Neural cell (in vitro differentiated cells): ENCODE measurements at regions not wholly inside any gene's neighbourhood (a gene's known extent, or its start where the extent isn't known, plus 50 kb on each side); places are given as distances from the start of the nearest gene placed in this dataset.

Experiments used
- H2AFZ ChIP-seq: fragments of 200-600, 300-800 bp; sonication (generic), shearing (Covaris generic); 2 replicates; pipeline ENCODE4 v1.6.0; 2014; ENCODE audit warnings: low read depth, mild to moderate bottlenecking, antibody characterized with exemption, low read length, moderate library complexity
- H3F3A ChIP-seq: fragments of 200-600 bp; shearing (Covaris generic); 2 replicates; pipeline ENCODE4 v1.6.1; 2016; ENCODE audit warnings: mild to moderate bottlenecking, moderate library complexity, mixed read lengths, antibody characterized with exemption, low read length; ENCODE audit not compliant: insufficient read depth, poor library complexity, severe bottlenecking
- H3K27ac ChIP-seq: fragments of 200-600, 300-800 bp; sonication (generic), shearing (Covaris generic); 2 replicates; pipeline ENCODE4 v1.5.1; 2014; ENCODE audit warnings: mild to moderate bottlenecking, low read length, moderate library complexity
- H3K27me3 ChIP-seq: fragments of 300-800, 200-600 bp; sonication (generic), shearing (Covaris generic); 2 replicates; pipeline ENCODE4 v1.6.0; 2014; ENCODE audit warnings: mild to moderate bottlenecking, low read depth, low read length, moderate library complexity; ENCODE audit not compliant: insufficient read depth
- H3K36me3 ChIP-seq: fragments of 300-800, 200-600 bp; sonication (generic), shearing (Covaris generic); 2 replicates; pipeline ENCODE4 v1.5.1; 2014; ENCODE audit warnings: mild to moderate bottlenecking, antibody characterized with exemption, low read length, moderate library complexity; ENCODE audit not compliant: insufficient read depth
- H3K4me2 ChIP-seq: fragments of 300-800, 200-600 bp; sonication (generic), shearing (Covaris generic); 2 replicates; pipeline ENCODE4 v1.6.0; 2014; ENCODE audit warnings: mild to moderate bottlenecking, low read length
- H3K4me3 ChIP-seq: fragments of 300-800, 200-600 bp; sonication (generic), shearing (Covaris generic); 2 replicates; pipeline ENCODE4 v1.5.1; 2014; ENCODE audit warnings: mild to moderate bottlenecking, low read length, moderate library complexity
- H3K79me2 ChIP-seq: fragments of 200-600 bp; shearing (Covaris generic); replicated peaks from 2 replicates; pipeline ENCODE4 v1.6.0; 2014; ENCODE audit warnings: mild to moderate bottlenecking, low read length, moderate library complexity; ENCODE audit not compliant: insufficient read depth
- H3K9ac ChIP-seq: fragments of 300-800, 200-600 bp; sonication (generic), shearing (Covaris generic); 2 replicates; pipeline ENCODE4 v1.6.1; 2016; ENCODE audit warnings: mild to moderate bottlenecking, low read length, mixed read lengths
- H3K9me2 ChIP-seq: fragments of 200-600 bp; shearing (Covaris generic); 2 replicates; pipeline ENCODE4 v1.6.1; 2016; ENCODE audit warnings: mild to moderate bottlenecking, low read length, mixed read lengths; ENCODE audit not compliant: insufficient read depth
- H3K9me3 ChIP-seq: fragments of 200-600, 300-800 bp; sonication (generic), shearing (Covaris generic); 2 replicates; pipeline ENCODE4 v1.6.1; 2016; ENCODE audit warnings: mild to moderate bottlenecking, mixed run types, low read length, moderate library complexity, mixed read lengths
- H4K20me1 ChIP-seq: fragments of 200-600 bp; shearing (Covaris generic); 2 replicates; pipeline ENCODE4 v1.6.1; 2016; ENCODE audit warnings: mild to moderate bottlenecking, mixed run types; ENCODE audit not compliant: insufficient read depth
- CTCF ChIP-seq: fragments of 450-650 bp; IDR thresholded peaks from 2 replicates; pipeline ENCODE4 v1.5.1; 2014; ENCODE audit warnings: antibody characterized with exemption, mild to moderate bottlenecking, moderate library complexity; ENCODE audit not compliant: poor library complexity, severe bottlenecking
- EP300 ChIP-seq: fragments of 450-650 bp; conservative IDR thresholded peaks from 2 replicates; pipeline ENCODE4 v1.6.1; 2014; ENCODE audit warnings: antibody characterized with exemption, mild to moderate bottlenecking, moderate library complexity; ENCODE audit not compliant: poor library complexity, severe bottlenecking
- EZH2 ChIP-seq: fragments of 200-600, 300-800 bp; shearing (Covaris generic), sonication (generic); IDR thresholded peaks from 2 replicates; pipeline ENCODE4 v1.6.1; 2014; ENCODE audit warnings: antibody characterized with exemption, low read length, borderline replicate concordance, mild to moderate bottlenecking; ENCODE audit not compliant: insufficient read depth, poor library complexity, severe bottlenecking
- MXI1 ChIP-seq: fragments of 450-650 bp; conservative IDR thresholded peaks from 2 replicates; pipeline ENCODE4 v1.6.1; 2014; ENCODE audit warnings: antibody characterized with exemption, mild to moderate bottlenecking; ENCODE audit not compliant: poor library complexity, severe bottlenecking
- POLR2AphosphoS5 ChIP-seq: IDR thresholded peaks from 2 replicates; pipeline ENCODE4 v1.6.1; 2012
- RAD21 ChIP-seq: fragments of 450-650 bp; conservative IDR thresholded peaks from 2 replicates; pipeline ENCODE4 v1.6.1; 2014; ENCODE audit warnings: antibody characterized with exemption, mild to moderate bottlenecking, moderate library complexity
- REST ChIP-seq: IDR thresholded peaks from 2 replicates; pipeline ENCODE4 v1.6.1; 2012; ENCODE audit warnings: borderline replicate concordance
- SMC3 ChIP-seq: fragments of 450-650 bp; conservative IDR thresholded peaks from 2 replicates; pipeline ENCODE4 v1.6.1; 2014; ENCODE audit warnings: antibody characterized with exemption, mild to moderate bottlenecking, moderate library complexity; ENCODE audit not compliant: poor library complexity
- TAF1 ChIP-seq: IDR thresholded peaks from 2 replicates; pipeline ENCODE4 v1.6.1; 2012; ENCODE audit warnings: low read depth

- Histone ChIP-seq H3K9me3 (no peaks in the 10 kb centered on the region), H3K9me2 (no peaks in the 10 kb centered on the region), H3K36me3 (no peaks in the 10 kb centered on the region), H3K27me3 (no peaks in the 10 kb centered on the region), H3K4me3 (no peak overlapping the region), H3F3A (no peaks in the 10 kb centered on the region), H3K79me2 (no peaks in the 10 kb centered on the region), H4K20me1 (no peaks in the 10 kb centered on the region), H2AFZ (no peak overlapping the region), H3K27ac (no peak overlapping the region), H3K4me2 (no peak overlapping the region), H3K9ac (no peak overlapping the region)
- TF ChIP-seq SMC3 (no peak), EZH2 (no peak), TAF1 (no peak), CTCF (no peak), POLR2AphosphoS5 (no peak), REST (no peak), RAD21 (no peak), EP300 (no peak), MXI1 (no peak)
These were observed 255.8 kb downstream of the ANAPC1 start for GRCh38 chr2:111628221-111628620.

- Histone ChIP-seq H3K4me2 (no peak overlapping the region), H3K79me2 (no peaks in the 10 kb centered on the region), H2AFZ (no peak overlapping the region), H3K4me3 (no peak overlapping the region), H3K36me3 (no peaks in the 10 kb centered on the region), H3F3A (no peaks in the 10 kb centered on the region), H3K9ac (no peak overlapping the region), H3K9me3 (no peaks in the 10 kb centered on the region), H3K27me3 (no peaks in the 10 kb centered on the region), H3K9me2 (no peaks in the 10 kb centered on the region), H4K20me1 (no peaks in the 10 kb centered on the region), H3K27ac (no peak overlapping the region)
- no peak for TF ChIP-seq EP300
- no peak for TF ChIP-seq MXI1
- TF ChIP-seq EZH2: no peak
- TF ChIP-seq REST: no peak
- no peak for TF ChIP-seq RAD21
- no peak for TF ChIP-seq TAF1
- no peak for TF ChIP-seq SMC3
These were observed 254.0 kb downstream of the ANAPC1 start for GRCh38 chr2:111629983-111630382.
